D341Med (cell line): ENCODE measurements at regions not wholly inside any gene's neighbourhood (a gene's known extent, or its start where the extent isn't known, plus 50 kb on each side); places are given as distances from the start of the nearest gene placed in this dataset.

Experiments used
- DNase-seq: peaks from one replicate; pipeline ENCODE4 v3.0.0; 2012; ENCODE audit warnings: low spot score

DNA sequence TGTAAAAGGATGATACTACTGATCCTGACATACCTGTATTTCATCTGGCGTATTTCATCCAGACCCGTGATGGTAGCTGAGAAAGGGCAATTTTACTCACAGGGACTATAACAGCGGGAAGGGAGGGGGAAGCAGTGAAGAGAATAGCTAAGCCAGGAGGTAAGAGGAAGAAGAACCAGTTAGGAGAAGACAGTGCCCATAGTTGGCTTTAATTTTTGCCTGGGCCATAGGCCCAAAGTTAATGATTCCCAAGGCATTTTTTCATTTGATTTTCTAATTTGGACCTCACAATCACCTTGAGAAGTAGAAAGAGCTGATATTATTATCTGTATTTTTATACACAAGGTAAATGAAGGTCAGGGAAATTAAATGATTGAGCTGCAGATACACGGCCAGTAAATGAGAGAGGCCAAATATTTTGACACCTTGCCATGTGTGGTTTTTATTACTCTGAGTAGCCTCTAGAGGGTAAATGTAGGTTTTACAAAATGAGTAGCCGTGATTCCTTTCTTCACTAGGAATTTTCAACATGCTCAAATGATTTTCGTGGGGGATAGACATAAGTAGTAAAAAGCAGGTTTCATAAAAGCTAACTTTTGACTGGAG lies 382.2 kb downstream of the FUT8 start:
- no peak for DNase-seq

DNA sequence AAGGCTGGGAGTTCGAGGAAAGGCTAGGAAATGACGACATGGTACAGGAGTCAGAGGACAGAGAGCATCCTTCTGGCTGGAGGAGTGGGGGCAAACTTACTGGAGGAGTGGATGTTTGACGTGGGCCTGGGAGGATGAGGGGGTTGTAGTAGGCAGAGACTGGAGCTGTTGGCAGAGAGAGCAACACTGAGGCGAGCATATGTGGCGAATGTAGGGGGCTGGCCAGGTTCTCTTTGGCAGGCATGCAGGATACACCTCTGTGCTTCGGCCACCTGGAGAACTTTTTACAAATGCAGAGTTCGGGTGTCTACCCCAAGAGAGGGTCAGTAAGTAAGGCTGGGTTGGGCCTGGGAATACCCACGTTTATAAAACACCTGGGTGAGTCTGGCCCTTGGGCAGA lies 385.7 kb downstream of the FUT8 start:
- DNase-seq = no peak

DNA sequence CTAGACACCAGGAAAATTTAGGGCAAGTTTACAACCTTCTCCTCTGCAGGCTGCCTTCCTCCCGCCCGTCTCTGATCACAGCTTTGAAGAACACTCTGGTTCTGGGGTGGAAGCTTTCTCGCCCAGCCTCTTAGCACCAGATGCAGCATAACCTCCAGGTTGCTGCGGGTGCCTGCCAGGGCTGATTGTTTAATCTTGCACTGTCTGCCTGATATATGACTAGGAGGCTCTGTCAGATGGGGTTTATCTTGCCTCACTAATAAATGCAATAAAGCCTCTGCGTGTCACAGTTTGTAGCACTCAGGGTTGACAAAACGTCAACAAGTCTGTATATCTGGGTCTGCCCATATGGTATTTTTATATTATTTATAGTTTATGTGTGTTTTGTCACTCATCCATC lies 388.2 kb downstream of the FUT8 start:
- DNase-seq = no peak

DNA sequence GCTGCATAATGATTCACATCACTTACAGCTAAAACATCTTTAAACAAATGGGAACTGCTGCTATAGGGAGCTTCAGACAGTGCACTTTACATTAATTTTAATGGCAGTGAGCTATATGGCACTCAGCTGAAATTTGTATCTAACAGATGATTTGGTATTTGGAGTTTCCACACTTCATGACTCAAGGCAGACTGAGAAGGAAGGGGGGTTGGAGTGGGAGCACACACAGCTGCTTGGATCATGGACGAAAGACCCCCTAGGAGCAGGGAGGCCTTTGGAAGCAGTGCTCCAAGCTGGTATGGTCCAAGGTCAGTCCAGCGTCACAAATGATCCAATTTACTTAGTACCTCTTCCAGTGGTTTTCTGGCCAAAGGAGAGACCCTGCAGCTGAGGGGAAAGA lies 389.7 kb downstream of the FUT8 start:
- DNase-seq = no peak

DNA sequence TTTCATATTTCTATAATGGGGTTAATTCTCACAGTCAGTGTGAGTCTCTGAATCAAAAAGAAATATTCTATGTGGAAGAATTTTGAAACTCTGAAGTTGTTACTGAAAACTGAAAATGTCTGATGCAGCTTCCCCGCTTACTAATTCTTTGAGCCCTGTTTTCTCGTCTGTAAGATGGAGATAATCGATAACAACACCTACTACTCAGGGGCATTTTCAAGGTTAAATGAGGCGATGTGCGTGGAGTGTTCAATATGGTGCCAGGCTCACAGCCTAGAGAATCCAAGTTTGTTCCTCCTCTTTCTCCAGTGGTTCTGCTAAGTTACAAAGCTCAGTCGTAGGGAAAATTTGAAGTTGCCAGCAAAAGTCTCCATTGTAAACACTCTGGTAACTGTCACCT lies 391.4 kb downstream of the FUT8 start:
- DNase-seq = no peak

DNA sequence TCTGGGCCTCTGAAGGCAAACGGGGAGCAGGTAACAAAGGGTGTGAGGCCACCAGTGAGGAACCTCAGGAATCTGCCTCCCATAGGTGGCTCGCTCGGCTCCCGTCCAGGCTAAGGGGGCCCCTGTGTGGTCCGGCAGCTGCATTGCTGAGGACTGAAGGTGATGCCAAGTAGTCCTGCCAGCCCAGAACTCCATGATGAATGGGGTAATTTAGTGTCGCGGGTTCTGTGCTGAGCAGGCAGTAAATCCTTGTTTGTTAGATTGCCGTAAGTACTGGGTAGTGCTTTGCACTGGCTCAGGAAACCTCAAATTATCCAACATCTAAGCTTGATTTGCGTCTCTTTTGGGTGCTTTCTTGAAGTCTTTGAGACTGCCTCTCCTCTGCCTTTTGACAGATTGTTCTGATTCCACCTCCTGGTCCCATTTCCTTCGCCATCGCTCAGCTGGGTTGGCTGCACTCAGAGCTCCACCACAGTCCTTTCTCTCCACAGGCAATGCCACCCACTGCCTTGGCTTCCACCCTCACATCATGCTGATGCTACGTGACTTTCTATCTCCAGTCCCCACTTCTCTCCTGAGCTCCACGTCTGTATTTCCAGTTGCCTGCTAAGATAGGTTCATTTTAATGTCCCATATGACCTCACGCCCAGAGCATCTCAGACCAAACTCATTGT lies 392.0 kb downstream of the FUT8 start:
- DNase-seq = no peak

DNA sequence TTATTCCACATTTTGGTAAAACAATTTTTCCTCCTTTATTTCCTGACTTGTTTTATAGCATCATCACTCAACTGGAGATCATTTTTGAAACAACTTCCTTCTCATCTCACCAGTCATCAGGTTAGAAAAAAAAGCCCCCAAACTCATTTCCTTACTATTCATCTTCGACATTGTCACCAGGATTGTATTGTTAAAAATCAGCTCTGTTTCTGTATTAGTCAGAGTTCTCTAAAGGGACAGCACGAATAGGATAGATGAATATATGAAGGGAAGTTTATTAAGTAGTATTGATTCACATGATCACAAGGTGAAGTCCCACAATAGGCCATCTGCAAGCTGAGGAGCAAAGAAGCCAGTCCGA lies 392.6 kb downstream of the FUT8 start:
- DNase-seq = no peak

DNA sequence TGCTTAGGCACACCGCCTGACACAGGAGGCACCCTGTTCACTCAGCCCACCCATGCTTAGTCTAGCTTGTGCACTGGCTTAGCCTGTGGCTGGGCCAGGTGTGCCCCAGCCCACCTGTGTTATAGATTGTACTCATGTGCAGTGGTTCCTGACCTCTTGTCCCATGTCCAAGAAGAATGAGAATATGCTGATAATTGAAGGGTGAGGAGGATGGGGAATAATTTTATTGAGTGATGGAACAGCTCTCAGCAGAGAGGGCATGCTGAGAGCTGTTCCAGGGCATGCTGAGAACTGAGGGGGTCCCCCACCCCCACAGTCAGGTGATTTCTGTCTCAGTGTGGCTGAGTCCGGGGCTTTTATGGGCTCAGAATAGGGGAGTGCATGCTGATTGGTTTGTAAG lies 395.9 kb downstream of the FUT8 start:
- DNase-seq = no peak

DNA sequence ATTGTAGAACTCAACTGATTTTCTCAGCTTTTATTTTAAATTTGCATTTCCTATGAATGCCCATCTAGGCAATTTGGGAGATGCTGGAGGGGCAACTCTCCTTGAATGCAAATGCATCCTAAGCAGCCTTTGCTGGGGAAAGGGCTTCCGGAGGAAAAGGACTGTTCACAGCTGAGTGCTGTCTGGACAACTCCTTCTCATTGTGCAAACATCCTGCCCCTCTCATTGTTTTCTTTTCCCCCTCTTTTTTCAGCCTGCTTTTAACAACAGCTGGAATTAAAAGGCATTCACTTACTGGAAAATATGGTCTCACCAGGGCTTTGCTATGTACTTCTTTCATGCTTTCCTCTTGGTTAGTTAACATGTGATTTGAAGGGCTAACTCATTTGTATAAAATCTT lies 397.8 kb downstream of the FUT8 start:
- DNase-seq = no peak

DNA sequence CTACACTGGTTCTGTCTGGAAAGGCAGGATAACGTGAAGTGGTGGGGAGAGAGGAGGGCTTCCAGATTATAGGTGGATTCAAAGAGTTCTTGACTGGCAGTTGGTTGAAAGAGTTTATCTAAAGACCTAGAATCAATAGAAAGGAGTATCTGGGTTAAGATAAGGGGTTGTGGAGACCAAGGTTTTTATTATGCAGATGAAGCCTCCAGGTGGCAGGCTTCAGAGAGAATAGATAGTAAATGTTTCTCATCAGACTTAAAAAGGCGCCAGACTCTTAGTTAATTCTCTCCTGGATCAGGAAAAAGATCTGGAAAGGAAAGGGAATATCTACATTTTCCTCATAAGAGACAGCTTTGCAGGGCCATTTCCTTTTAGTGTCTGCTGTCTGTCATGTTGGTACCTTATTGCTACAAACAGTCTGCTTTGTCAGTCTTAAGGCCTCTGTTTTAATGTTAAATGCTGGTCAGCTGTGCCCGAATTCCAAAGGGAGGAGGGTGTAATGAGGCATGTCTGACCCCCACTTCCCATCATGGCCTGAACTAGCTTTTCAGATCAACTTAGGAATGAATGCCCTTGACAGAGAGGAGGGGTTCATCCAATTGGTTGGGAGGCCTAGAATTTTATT lies 401.3 kb downstream of the FUT8 start:
- no peak for DNase-seq

DNA sequence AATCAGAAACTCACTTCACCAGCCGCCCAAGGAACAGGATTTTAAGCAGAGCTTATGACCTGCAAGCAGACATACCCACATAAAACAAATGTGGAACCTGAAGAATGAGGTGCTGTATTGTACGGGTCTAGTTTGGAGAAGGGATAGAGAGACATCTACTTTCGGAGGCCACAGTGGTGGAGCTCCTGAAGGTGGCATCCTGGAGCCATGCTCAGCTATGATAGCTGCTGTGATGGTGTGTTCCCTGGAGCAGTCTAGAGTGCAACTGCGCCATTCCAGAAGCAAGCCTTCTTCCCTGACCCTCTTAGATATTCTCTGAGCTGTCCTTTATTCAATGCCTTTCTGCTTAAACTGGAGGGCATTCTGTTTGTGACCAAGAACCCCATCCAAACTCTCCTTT lies 402.6 kb downstream of the FUT8 start:
- no peak for DNase-seq

DNA sequence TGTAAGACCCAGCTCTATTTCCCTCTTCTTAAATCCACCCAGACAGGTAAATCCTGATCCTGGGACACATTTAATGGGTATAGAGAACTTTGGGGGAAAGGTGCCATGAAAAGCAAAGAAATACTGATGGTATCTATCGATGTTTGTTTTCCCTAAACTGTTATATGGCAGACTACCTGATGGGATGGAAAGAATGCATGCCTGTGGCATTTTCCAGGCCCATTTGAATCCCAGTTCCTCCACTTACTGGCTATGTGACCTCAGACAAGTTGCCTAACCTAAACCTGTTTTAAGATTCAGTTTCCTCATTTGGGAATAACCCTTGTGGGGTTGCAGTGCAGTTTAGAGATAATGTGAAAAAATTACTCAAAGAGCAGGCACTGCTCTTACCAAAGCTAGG lies 404.5 kb downstream of the FUT8 start:
- no peak for DNase-seq

DNA sequence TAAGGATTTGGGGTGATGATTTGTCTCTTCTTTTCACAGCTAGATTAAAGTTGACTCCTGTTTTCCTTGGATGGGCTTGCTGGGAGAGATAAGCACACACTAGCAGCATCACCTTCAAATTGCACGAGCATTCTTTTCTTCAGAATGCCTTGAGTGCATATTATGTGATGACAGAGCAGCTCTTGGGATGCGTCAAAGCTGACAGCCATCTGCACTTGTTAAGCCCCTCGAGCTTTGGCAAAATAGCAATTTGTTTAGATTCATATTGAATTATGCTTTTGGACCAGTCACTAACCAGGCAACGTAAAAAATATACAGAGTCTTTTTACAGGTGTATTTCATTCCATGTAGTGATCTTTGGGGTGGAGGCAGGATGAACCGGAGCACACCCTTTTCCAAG lies 407.0 kb downstream of the FUT8 start:
- DNase-seq = no peak

DNA sequence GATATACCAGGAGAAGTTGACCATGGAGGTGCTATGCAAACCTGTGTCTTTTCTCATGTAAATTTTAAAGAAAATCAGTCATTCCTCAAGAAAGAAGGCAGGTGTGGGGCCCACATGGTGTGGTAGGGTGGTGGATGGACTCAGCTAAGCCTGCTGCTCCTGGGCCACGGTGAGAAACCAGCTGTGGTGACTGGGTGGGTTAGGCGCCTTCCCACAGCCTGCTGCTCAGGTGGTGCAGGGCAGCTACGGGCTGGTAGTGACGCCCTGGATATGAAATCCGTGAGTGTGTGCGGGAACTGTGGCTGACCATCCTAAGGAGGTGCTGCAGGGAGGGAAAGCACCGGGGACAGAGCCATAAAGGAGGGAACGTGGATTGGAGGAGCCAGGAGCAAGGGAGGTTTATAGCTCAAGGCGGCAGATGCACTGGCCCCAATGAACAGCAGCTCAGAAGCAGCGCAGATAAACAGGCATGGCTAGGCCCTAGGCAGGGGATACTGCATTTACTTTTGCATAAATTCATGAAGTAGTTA lies 408.8 kb downstream of the FUT8 start:
- no peak for DNase-seq

DNA sequence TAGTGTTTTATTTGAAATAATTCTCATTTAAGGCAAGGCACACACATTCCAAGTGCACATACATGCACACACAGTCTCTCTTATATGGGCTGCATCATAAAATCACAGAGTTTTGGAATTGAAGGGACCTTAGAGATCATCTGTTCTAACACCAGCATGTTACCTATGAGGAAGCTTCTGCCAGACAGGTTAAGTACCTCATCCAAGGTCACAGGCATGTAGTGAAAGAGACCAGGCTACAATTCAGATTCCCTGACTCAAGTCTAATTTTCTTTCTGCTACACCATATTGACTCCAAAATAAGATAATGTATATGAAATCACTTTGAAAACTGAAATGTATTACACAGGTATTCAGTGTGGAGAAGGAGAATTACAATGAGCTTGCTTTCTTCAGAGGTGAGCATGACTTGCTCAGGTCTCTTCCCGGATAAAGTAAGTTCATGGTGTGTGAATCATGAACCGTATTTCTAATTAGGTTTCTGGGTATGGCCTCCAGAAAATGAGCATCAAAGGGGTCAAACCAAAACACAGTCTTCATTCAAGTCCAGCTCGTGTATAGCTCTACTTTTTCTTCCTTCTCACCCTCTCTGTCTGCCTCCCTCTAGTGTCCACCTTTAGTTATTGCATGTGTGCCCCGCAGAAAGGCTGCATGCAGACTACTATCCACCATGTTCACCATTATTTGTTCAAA lies 411.9 kb downstream of the FUT8 start:
- DNase-seq = peak; percentile 66

DNA sequence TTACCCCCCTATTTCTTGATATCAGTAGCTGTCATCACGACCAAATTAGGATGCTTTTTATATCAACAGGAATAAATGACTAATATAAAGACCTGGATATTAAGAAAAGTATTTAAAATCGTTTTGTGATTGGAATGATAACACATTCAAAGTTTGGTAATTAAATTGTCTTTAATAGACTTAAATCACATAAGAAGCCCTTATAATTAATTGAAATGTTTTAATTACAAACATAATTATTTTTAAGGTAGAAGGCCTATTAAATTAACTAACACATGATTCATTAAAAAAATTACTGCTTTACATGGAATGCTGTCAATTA lies 412.4 kb downstream of the FUT8 start:
- no peak for DNase-seq

DNA sequence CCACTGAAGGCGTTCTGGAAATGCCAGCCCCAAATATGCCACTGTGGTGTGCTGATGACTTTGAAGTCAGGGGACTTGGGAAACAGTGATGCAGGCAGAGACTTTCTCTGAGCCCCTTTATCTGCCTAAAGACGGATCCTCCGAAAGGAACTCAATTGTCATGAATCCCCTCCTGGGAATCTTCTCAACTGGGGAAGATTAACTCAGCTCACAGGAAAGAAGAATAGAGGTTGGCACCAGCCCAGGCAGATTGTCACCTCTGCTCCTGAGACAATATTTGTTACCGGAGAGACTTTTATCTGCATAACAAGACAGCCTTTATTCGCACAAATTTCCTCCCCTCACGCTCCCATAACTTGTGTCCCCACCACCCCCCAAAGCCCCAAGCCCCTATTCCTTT lies 414.4 kb downstream of the FUT8 start:
- peak; percentile 49 for DNase-seq

DNA sequence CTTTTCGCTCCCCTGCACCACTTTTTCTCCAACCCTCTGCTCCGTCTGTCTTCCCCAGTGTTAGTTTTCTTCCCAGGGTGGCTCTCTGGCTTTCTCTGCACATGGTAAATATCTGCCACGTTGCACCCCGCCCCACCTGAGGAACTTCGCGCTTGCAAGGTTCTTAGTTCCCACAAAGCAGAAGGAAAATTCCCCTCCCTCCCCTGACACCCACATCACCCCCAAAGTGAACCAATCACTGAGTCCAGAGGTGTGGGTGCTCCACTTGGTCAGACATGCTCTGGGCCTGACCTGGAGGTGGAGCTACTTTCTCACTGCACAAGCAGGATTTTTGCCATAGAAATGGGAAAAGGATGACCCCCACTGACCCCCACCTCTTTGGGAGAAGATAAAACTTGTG lies 415.0 kb downstream of the FUT8 start:
- no peak for DNase-seq

DNA sequence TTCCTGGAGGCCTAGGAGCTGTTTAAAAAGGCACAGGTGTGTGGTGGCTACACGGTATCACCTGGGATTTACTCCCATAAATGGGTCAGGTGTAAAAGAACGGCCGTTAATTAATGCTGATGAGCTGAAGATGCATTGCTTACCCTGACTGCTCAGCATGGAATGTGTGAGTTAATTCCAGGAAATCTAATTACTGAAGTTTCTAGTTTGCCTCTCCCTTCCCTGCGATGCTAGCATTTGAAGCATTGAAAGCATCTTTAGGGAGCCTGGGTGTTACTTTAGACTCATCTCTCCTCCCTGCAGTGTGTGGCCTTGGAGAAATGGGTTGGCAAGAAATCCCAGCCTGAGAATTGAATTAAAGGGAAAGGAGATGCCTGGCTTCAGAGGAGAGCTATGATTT lies 415.9 kb downstream of the FUT8 start:
- no peak for DNase-seq

DNA sequence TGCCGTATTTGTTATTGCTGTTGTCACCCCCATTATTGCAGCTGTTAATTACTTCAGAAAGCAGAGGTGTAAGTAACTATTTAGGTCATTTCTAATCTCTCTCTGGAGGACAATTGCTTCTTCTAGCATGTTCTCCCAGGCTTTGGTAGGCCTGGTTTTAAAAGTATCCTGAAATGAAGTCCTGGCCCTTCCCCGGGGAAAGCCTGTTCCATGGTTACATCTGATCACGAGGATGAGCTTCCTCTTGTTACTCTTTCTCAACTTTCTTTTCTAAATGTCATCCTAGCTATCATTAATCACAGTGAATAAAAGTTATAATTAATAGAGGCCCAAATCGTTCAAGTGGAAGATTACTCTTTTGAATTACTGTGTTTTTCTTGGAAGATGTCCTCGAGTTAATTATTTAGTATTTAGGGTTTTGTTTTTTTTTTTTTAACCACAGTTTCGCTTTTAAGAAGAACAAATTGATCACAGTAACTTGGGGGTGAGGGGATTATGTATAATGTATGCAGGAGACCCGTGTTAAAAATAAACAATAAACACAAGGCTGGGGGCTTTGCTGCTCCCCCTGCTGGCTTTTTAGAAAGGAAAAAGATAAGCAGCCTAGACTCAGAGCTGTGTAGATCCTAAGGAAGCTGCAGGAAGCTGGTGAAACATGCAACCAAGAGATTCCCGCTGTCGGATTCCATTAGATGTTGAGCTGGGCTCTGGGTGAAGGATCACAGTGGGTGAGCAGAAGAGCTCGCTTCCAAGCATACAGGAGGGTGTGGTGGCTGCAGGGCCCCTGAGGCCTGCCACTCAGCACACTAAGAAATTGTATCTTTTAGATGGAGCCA lies 420.1 kb downstream of the FUT8 start:
- no peak for DNase-seq

DNA sequence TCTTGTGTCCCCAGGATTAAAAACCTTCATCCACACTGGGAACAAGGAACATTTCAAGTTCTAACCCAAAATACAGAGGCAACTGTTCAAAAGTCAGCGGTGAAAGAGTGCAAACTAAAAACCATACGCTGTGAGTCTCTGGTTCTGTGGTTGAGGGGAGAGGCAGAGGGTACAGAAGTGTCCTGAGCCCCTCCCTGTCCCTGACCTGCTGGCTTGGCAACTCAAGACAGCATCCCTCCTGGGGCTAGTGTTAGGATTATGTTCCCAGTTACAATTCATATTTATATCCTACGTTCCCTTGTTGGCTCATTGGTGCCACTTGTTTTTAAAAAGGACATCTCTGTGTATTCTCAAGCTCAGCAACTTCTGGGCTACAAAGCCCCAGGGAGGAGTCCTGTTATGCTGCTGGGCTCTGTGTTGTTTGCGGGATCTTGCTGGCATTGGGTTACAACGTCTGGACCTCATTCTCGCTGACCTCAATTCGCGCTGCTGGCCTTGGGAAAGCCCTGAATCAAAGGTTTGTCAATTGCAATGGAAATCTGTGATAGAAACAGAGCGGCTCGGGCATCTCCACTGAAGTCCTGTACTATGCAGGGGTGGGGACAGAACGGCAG lies 420.8 kb downstream of the FUT8 start:
- DNase-seq = no peak

DNA sequence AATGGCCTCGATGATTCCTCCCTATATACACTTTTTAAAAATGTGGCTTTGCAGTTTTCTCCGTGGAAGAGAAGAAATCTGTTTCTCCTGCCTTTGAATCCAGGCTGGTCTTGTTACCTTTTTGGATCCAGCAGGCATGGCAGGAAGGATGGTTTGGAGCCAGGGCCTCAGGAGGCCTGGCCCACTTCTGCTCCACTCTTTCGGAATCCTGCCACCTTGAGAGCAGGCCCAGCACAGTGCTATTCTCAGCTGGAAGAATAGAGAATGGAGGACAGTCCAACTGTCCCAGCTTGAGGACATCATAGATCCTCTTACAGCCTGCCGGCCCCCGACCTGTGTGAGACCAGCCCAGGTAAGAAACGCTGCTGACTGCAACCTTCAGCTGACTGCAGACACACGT lies 421.5 kb downstream of the FUT8 start:
- DNase-seq = no peak
